H9 (cell line): ENCODE measurements at regions not wholly inside any gene's neighbourhood (a gene's known extent, or its start where the extent isn't known, plus 50 kb on each side); places are given as distances from the start of the nearest gene placed in this dataset.

Experiments used
- DNase-seq: peaks from one replicate; pipeline ENCODE4 v3.0.0-alpha.2; 2017
- H2AFZ ChIP-seq: one replicate; pipeline ENCODE4 v1.6.1; 2013; ENCODE audit warnings: mild to moderate bottlenecking, low read length, control low read depth, moderate library complexity
- H2AK5ac ChIP-seq: 2 replicates; pipeline ENCODE4 v1.6.1; 2013; ENCODE audit warnings: low read length, control low read depth, mixed read lengths; ENCODE audit not compliant: insufficient read length
- H2BK120ac ChIP-seq: one replicate; pipeline ENCODE4 v1.6.1; 2013; ENCODE audit warnings: low read depth, mild to moderate bottlenecking, low read length, control low read depth, inconsistent platforms; ENCODE audit not compliant: poor library complexity, severe bottlenecking
- H2BK12ac ChIP-seq: 2 replicates; pipeline ENCODE4 v1.6.1; 2013; ENCODE audit warnings: low read length, control low read depth, mixed read lengths, low read depth; ENCODE audit not compliant: insufficient read length
- H2BK15ac ChIP-seq: 2 replicates; pipeline ENCODE4 v1.6.1; 2013; ENCODE audit warnings: low read depth, low read length, control low read depth
- H2BK20ac ChIP-seq: one replicate; pipeline ENCODE4 v1.6.1; 2013; ENCODE audit warnings: low read depth, mild to moderate bottlenecking, low read length, control low read depth, inconsistent platforms; ENCODE audit not compliant: poor library complexity, severe bottlenecking
- H2BK5ac ChIP-seq: 2 replicates; pipeline ENCODE4 v1.6.1; 2013; ENCODE audit warnings: low read length, control low read depth, mixed read lengths; ENCODE audit not compliant: insufficient read length
- H3K14ac ChIP-seq: 2 replicates; pipeline ENCODE4 v1.6.1; 2013; ENCODE audit warnings: low read length, control low read depth; ENCODE audit not compliant: insufficient read depth
- H3K18ac ChIP-seq: 2 replicates; pipeline ENCODE4 v1.6.1; 2013; ENCODE audit warnings: low read depth, mild to moderate bottlenecking, mixed read lengths, low read length, control low read depth; ENCODE audit not compliant: insufficient read length
- H3K23ac ChIP-seq: 2 replicates; pipeline ENCODE4 v1.6.1; 2013; ENCODE audit warnings: low read length, control low read depth, mixed read lengths, low read depth; ENCODE audit not compliant: insufficient read length
- H3K23me2 ChIP-seq: 2 replicates; pipeline ENCODE4 v1.6.1; 2013; ENCODE audit warnings: low read depth, mild to moderate bottlenecking, mixed read lengths, low read length, control low read depth; ENCODE audit not compliant: insufficient read length, poor library complexity, severe bottlenecking
- H3K27ac ChIP-seq: 2 replicates; pipeline ENCODE4 v1.5.1; 2013; ENCODE audit warnings: low read length, control low read depth, mixed read lengths, low read depth; ENCODE audit not compliant: insufficient read length
- H3K27me3 ChIP-seq: 2 replicates; pipeline ENCODE4 v1.6.1; 2013; ENCODE audit warnings: low read length, control low read depth, inconsistent platforms; ENCODE audit not compliant: insufficient read depth
- H3K4ac ChIP-seq: 2 replicates; pipeline ENCODE4 v1.6.1; 2013; ENCODE audit warnings: low read depth, mild to moderate bottlenecking, control low read depth, inconsistent platforms, low read length, moderate library complexity
- H3K4me1 ChIP-seq: 2 replicates; pipeline ENCODE4 v1.6.1; 2013; ENCODE audit warnings: low read length, control low read depth, inconsistent platforms; ENCODE audit not compliant: insufficient read depth
- H3K4me2 ChIP-seq: 2 replicates; pipeline ENCODE4 v1.6.1; 2013; ENCODE audit warnings: low read length, control low read depth, mixed read lengths; ENCODE audit not compliant: insufficient read length, insufficient read depth
- H3K56ac ChIP-seq: 2 replicates; pipeline ENCODE4 v1.6.1; 2013; ENCODE audit warnings: low read depth, mild to moderate bottlenecking, mixed read lengths, low read length, control low read depth; ENCODE audit not compliant: insufficient read length
- H3K79me1 ChIP-seq: 2 replicates; pipeline ENCODE4 v1.6.1; 2013; ENCODE audit warnings: low read depth, mild to moderate bottlenecking, moderate library complexity, low read length, control low read depth, inconsistent platforms; ENCODE audit not compliant: insufficient read depth, poor library complexity, severe bottlenecking
- H3K79me2 ChIP-seq: 2 replicates; pipeline ENCODE4 v1.6.1; 2013; ENCODE audit warnings: low read length, control low read depth, inconsistent platforms; ENCODE audit not compliant: insufficient read depth
- H3K9ac ChIP-seq: 2 replicates; pipeline ENCODE4 v1.6.1; 2013; ENCODE audit warnings: low read length, control low read depth, mixed read lengths; ENCODE audit not compliant: insufficient read length; ENCODE audit errors: extremely low read depth
- H3K9me3 ChIP-seq: one replicate; pipeline ENCODE4 v1.6.1; 2013; ENCODE audit warnings: low read depth, low read length, inconsistent platforms; ENCODE audit not compliant: control insufficient read depth
- H3T11ph ChIP-seq: one replicate; pipeline ENCODE4 v1.6.1; 2013; ENCODE audit warnings: mild to moderate bottlenecking, low read length, control low read depth, inconsistent platforms
- H4K20me1 ChIP-seq: one replicate; pipeline ENCODE4 v1.6.1; 2013; ENCODE audit not compliant: control insufficient read depth, insufficient read length, insufficient read depth
- H4K5ac ChIP-seq: 2 replicates; pipeline ENCODE4 v1.6.1; 2013; ENCODE audit warnings: low read depth, mild to moderate bottlenecking, mixed read lengths, low read length, control low read depth; ENCODE audit not compliant: insufficient read length
- H4K8ac ChIP-seq: replicated peaks from 2 replicates; pipeline ENCODE4 v1.6.1; 2013; ENCODE audit warnings: low read length, control low read depth, mixed read lengths, low read depth; ENCODE audit not compliant: insufficient read length
- H4K91ac ChIP-seq: 2 replicates; pipeline ENCODE4 v1.6.1; 2013; ENCODE audit warnings: low read depth, mild to moderate bottlenecking, moderate library complexity, mixed read lengths, low read length, control low read depth; ENCODE audit not compliant: insufficient read length
- H3K27ac Mint-ChIP-seq, 3 experiments: 2 replicates in 2 of 3; 3 replicates in 1 of 3; pipeline ENCODE4 v1.8.0; 2020 to 2021; ENCODE audit warnings: mixed read lengths in 3 of 3, mild to moderate bottlenecking in 1 of 3, moderate library complexity in 1 of 3
- H3K27me3 Mint-ChIP-seq: 2 replicates; pipeline ENCODE4 v1.8.0; 2021; ENCODE audit warnings: low read depth, mild to moderate bottlenecking, moderate library complexity, mixed read lengths
- H3K36me3 Mint-ChIP-seq, 3 experiments: 2 replicates in 2 of 3; 3 replicates in 1 of 3; pipeline ENCODE4 v1.8.0; 2020 to 2021; ENCODE audit warnings: low read depth in 3 of 3, mixed read lengths in 3 of 3; ENCODE audit not compliant: insufficient read depth in 1 of 3
- H3K4me1 Mint-ChIP-seq, 2 experiments: 2 replicates each; pipeline ENCODE4 v1.8.0; 2020; ENCODE audit warnings: mixed read lengths in 2 of 2
- H3K4me3 Mint-ChIP-seq, 2 experiments: 2 replicates in 1 of 2; 3 replicates in 1 of 2; pipeline ENCODE4 v1.8.0; 2020 to 2021; ENCODE audit warnings: mild to moderate bottlenecking in 2 of 2, mixed read lengths in 2 of 2, moderate library complexity in 1 of 2
- H3K9me3 Mint-ChIP-seq, 2 experiments: 2 replicates in 1 of 2; 3 replicates in 1 of 2; pipeline ENCODE4 v1.8.0; 2020; ENCODE audit warnings: mild to moderate bottlenecking in 2 of 2, mixed read lengths in 2 of 2, moderate library complexity in 1 of 2
- WGBS: extraction: QIAGEN DNeasy Blood & Tissue Kit; methylation state at CpG from one replicate; pipeline ENCODE4 v1.1.7; 2013; ENCODE audit warnings: missing lambda C conversion rate, low lambda C conversion rate, mixed read lengths; ENCODE audit not compliant: insufficient read length; ENCODE audit errors: extremely low coverage; 5-methylcytosine and 5-hydroxymethylcytosine counted together
- TF ChIP-seq, protein P1 (sequence below): fragments of 200-600 bp; sonication (generic); conservative IDR thresholded peaks from 3 replicates; pipeline ENCODE4 v1.8.0; 2021; ENCODE audit warnings: antibody characterized with exemption, mild to moderate bottlenecking

DNA sequence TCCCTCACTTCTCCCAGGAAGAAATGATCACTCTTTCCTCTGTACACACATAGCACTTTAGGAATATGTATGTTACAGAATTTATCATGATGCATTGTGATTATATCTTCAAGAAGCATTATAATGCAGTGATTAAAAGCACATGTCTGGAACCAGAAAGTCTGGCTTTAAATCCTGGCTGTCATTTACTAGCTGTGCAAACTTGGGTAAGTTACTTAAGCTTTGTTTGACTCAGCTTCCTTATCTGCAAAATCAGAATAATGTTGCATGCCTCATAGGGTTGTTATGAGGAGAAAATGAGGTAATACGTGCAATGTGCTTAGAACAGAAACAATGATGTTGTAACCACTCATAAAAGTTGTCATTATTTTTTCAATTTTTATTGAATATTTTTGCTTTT is 156.3 kb upstream of the ZKSCAN2 start:
- Histone ChIP-seq H4K20me1 (no peaks in the 10 kb centered on the region), H3K27me3 (no peaks in the 10 kb centered on the region), H3K4ac (no peak overlapping the region), H2BK20ac (no peak overlapping the region), H4K8ac (no peak overlapping the region), H3K9ac (no peak overlapping the region), H3K4me2 (no peak overlapping the region), H3K79me1 (no peaks in the 10 kb centered on the region), H3K4me1 (no peaks in the 10 kb centered on the region), H2AFZ (no peak overlapping the region), H3K23me2 (no peaks in the 10 kb centered on the region), H4K91ac (no peak overlapping the region), H2AK5ac (no peak overlapping the region), H3K14ac (no peak overlapping the region), H2BK120ac (no peak overlapping the region), H2BK12ac (no peak overlapping the region), H3K27ac (no peak overlapping the region), H4K5ac (no peak overlapping the region), H2BK15ac (no peak overlapping the region), H3K56ac (no peak overlapping the region), H2BK5ac (no peak overlapping the region), H3T11ph (no peak overlapping the region), H3K9me3 (no peaks in the 10 kb centered on the region), H3K79me2 (no peaks in the 10 kb centered on the region), H3K23ac (no peak overlapping the region), H3K18ac (no peak overlapping the region)
- no peaks in the 10 kb centered on the region for H3K9me3 Mint-ChIP-seq
- no peaks in the 10 kb centered on the region for H3K36me3 Mint-ChIP-seq
- H3K27ac Mint-ChIP-seq, result no peak overlapping the region
- no peak overlapping the region for H3K4me3 Mint-ChIP-seq
- TF ChIP-seq, protein P1, sequence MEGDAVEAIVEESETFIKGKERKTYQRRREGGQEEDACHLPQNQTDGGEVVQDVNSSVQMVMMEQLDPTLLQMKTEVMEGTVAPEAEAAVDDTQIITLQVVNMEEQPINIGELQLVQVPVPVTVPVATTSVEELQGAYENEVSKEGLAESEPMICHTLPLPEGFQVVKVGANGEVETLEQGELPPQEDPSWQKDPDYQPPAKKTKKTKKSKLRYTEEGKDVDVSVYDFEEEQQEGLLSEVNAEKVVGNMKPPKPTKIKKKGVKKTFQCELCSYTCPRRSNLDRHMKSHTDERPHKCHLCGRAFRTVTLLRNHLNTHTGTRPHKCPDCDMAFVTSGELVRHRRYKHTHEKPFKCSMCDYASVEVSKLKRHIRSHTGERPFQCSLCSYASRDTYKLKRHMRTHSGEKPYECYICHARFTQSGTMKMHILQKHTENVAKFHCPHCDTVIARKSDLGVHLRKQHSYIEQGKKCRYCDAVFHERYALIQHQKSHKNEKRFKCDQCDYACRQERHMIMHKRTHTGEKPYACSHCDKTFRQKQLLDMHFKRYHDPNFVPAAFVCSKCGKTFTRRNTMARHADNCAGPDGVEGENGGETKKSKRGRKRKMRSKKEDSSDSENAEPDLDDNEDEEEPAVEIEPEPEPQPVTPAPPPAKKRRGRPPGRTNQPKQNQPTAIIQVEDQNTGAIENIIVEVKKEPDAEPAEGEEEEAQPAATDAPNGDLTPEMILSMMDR, result no peak
- WGBS, result no CpG with 5 or more reads among the region's 1 CpG
- no peak for DNase-seq
- H3K4me1 Mint-ChIP-seq, result peaks cover 10 to 14% of the 10 kb centered on the region in 2 experiments; a peak in 3 of 4 replicates
- no peaks in the 10 kb centered on the region for H3K27me3 Mint-ChIP-seq
